ENCODE measurements at regions not wholly inside any gene's neighbourhood (a gene's known extent, or its start where the extent isn't known, plus 50 kb on each side); places are given as distances from the start of the nearest gene placed in this dataset.
A peak's percentile ranks its signal among the peaks of the same experiment; 100 is the strongest.

- Histone ChIP-seq H3K36me3 (no peaks in the 10 kb centered on the region), H3K4me1 (no peaks in the 10 kb centered on the region), H3K4me3 (no peak overlapping the region), H3K27me3 (no peaks in the 10 kb centered on the region), H3K9me3 (no peaks in the 10 kb centered on the region), H3K27ac (no peak overlapping the region)
- 57 to 67% methylated on average over 1 of the region's 1 CpG for WGBS, 2 donors
- TF ChIP-seq POLR2AphosphoS5 (IDR thresholded peaks at IDR 0.05) (no peak), CTCF (IDR thresholded peaks at IDR 0.05) (no peak), POLR2A (IDR thresholded peaks at IDR 0.05) (no peak), EP300 (IDR thresholded peaks at IDR 0.05) (no peak)
- DNase-seq (no peak), ATAC-seq (ENCODE audit: low FRiP score in 2 of 2) (no peak)
These were observed 77.8 kb upstream of the TEX13D start for GRCh38 chrX:124254611-124255010.

- H3K4me1 ChIP-seq = no peaks in the 10 kb centered on the region
- H3K27me3 ChIP-seq = no peaks in the 10 kb centered on the region
- DNase-seq (no peak), ATAC-seq (ENCODE audit: low FRiP score in 2 of 2) (peak; percentile 43 to 87)
- H3K9me3 ChIP-seq = no peaks in the 10 kb centered on the region
- TF ChIP-seq POLR2AphosphoS5 (IDR thresholded peaks at IDR 0.05) (peak; percentile 64 to 73), POLR2A (IDR thresholded peaks at IDR 0.05) (no peak)
- H3K27ac ChIP-seq = no peak overlapping the region
- WGBS, 2 donors = 50 to 63% methylated on average over 2 of the region's 2 CpGs
- no peak overlapping the region for H3K4me3 ChIP-seq
- H3K36me3 ChIP-seq = no peaks in the 10 kb centered on the region
These were observed 76.2 kb upstream of the TEX13D start for GRCh38 chrX:124256216-124256615.

GRCh38 chrX:124256629-124257380 lies 75.7 kb upstream of the TEX13D start:
- H3K4me3 ChIP-seq = no peak overlapping the region
- 65 to 85% methylated on average over 3 of the region's 3 CpGs for WGBS, 2 donors
- H3K4me1 ChIP-seq = no peaks in the 10 kb centered on the region
- no peak overlapping the region for H3K27ac ChIP-seq
- H3K9me3 ChIP-seq = no peaks in the 10 kb centered on the region
- ATAC-seq (ENCODE audit: low FRiP score in 2 of 2) = peak in 1 of 2 donors; percentile 12
- no peaks in the 10 kb centered on the region for H3K27me3 ChIP-seq
- DNase-seq = no peak
- H3K36me3 ChIP-seq = no peaks in the 10 kb centered on the region
- TF ChIP-seq EP300 (IDR thresholded peaks at IDR 0.05) = no peak
- TF ChIP-seq CTCF (IDR thresholded peaks at IDR 0.05) = no peak
- no peak for TF ChIP-seq POLR2A (IDR thresholded peaks at IDR 0.05)
- TF ChIP-seq POLR2AphosphoS5 (IDR thresholded peaks at IDR 0.05) = no peak

- ATAC-seq (ENCODE audit: low FRiP score in 2 of 2) = peak in 1 of 2 donors; percentile 73
- no peak overlapping the region for H3K4me3 ChIP-seq
- no peaks in the 10 kb centered on the region for H3K4me1 ChIP-seq
- H3K9me3 ChIP-seq = no peaks in the 10 kb centered on the region
- H3K27me3 ChIP-seq = no peaks in the 10 kb centered on the region
- 81 to 83% methylated on average over 5 of the region's 5 CpGs for WGBS, 2 donors
- DNase-seq = no peak
- H3K36me3 ChIP-seq = no peaks in the 10 kb centered on the region
- TF ChIP-seq POLR2A (IDR thresholded peaks at IDR 0.05) (no peak), POLR2AphosphoS5 (IDR thresholded peaks at IDR 0.05) (no peak), EP300 (IDR thresholded peaks at IDR 0.05) (no peak), CTCF (IDR thresholded peaks at IDR 0.05) (no peak)
- H3K27ac ChIP-seq = no peak overlapping the region
These were observed 74.3 kb upstream of the TEX13D start for GRCh38 chrX:124257924-124258702.

- H3K9me3 ChIP-seq = no peaks in the 10 kb centered on the region
- no peaks in the 10 kb centered on the region for H3K36me3 ChIP-seq
- TF ChIP-seq POLR2AphosphoS5 (IDR thresholded peaks at IDR 0.05) (no peak), CTCF (IDR thresholded peaks at IDR 0.05) (no peak), POLR2A (IDR thresholded peaks at IDR 0.05) (no peak), EP300 (IDR thresholded peaks at IDR 0.05) (no peak)
- H3K27ac ChIP-seq = no peak overlapping the region
- no peak overlapping the region for H3K4me3 ChIP-seq
- H3K4me1 ChIP-seq = no peaks in the 10 kb centered on the region
- H3K27me3 ChIP-seq = no peaks in the 10 kb centered on the region
- 52 to 88% methylated on average over 2 of the region's 2 CpGs for WGBS, 2 donors
- DNase-seq = no peak
- no peak for ATAC-seq (ENCODE audit: low FRiP score in 2 of 2)
These were observed 71.6 kb upstream of the TEX13D start for GRCh38 chrX:124260845-124261244.
